ENCODE measurements at regions not wholly inside any gene's neighbourhood (a gene's known extent, or its start where the extent isn't known, plus 50 kb on each side); places are given as distances from the start of the nearest gene placed in this dataset.
"Not testable (repeated sequence)": the region's sequence is repeated elsewhere in the genome, so short reads cannot be mapped to it uniquely, and the experiment has no call there.

- H3K4me3 Mint-ChIP-seq: no peak overlapping the region
- no peaks in the 10 kb centered on the region for H3K36me3 Mint-ChIP-seq (ENCODE audit: low read depth)
- H3K9me3 Mint-ChIP-seq: no peaks in the 10 kb centered on the region
- no peaks in the 10 kb centered on the region for H3K27me3 Mint-ChIP-seq
- ATAC-seq (replicated peaks): no peak
- no peaks in the 10 kb centered on the region for H3K4me1 Mint-ChIP-seq
- no peak overlapping the region for H3K27ac Mint-ChIP-seq
Observed at GRCh38 chr4:103445377-103445776, 247.2 kb upstream of the CENPE start.

GRCh38 chr4:103443324-103443723, 245.2 kb upstream of the CENPE start:
- Mint-ChIP-seq H3K36me3 (ENCODE audit: low read depth) (no peaks in the 10 kb centered on the region), H3K27me3 (no peaks in the 10 kb centered on the region), H3K27ac (no peak overlapping the region), H3K4me3 (no peak overlapping the region), H3K9me3 (no peaks in the 10 kb centered on the region), H3K4me1 (no peaks in the 10 kb centered on the region)
- no peak for ATAC-seq (replicated peaks)

DNA sequence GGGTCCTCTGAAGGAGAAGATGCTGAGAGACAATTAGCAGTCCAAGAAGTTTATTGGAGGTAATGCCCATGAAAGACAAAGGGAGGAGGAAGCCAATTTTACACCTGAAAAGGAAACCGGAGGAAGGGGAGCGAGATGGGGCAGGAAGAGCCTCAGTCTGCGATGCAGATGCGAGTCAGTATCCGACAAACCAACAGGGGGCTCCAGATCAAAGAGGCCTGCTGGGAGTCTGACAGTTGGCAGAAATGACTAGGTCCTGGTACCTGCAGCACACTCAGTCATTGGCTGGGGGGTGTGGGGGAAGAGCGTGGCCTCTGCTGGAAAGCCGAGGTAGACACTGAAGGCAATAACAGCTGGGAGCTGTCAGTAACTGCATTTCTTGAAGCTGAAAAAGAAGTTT, 231.1 kb upstream of the CENPE start:
- Mint-ChIP-seq H3K27me3 (no peaks in the 10 kb centered on the region), H3K36me3 (ENCODE audit: low read depth) (no peaks in the 10 kb centered on the region), H3K27ac (no peak overlapping the region), H3K4me3 (no peak overlapping the region), H3K4me1 (no peaks in the 10 kb centered on the region), H3K9me3 (peaks cover 4% of the 10 kb centered on the region)
- no peak for ATAC-seq (replicated peaks)

DNA sequence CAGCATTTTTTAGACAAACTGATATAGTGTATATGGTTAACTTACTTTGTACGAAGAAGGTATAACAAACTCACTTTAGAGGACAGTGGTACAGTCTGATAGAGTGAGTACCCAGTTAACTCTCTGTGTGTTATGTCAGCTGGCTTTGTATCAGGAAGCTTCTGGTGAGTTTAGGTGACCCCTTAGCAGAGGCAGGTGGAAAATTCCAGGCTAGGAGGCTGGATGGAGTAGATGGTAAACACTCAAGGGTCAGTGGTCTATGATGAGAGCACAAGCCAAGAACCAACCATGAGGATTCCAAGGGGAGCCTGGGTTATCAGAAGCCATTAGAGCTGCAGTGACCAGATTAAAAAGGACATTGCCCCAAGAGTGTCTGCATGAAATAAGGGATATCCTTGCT, 227.3 kb upstream of the CENPE start:
- no peaks in the 10 kb centered on the region for H3K4me1 Mint-ChIP-seq
- H3K9me3 Mint-ChIP-seq: peaks cover 6% of the 10 kb centered on the region
- ATAC-seq (replicated peaks): no peak
- no peaks in the 10 kb centered on the region for H3K27me3 Mint-ChIP-seq
- H3K4me3 Mint-ChIP-seq: no peak overlapping the region
- no peaks in the 10 kb centered on the region for H3K36me3 Mint-ChIP-seq (ENCODE audit: low read depth)
- no peak overlapping the region for H3K27ac Mint-ChIP-seq

DNA sequence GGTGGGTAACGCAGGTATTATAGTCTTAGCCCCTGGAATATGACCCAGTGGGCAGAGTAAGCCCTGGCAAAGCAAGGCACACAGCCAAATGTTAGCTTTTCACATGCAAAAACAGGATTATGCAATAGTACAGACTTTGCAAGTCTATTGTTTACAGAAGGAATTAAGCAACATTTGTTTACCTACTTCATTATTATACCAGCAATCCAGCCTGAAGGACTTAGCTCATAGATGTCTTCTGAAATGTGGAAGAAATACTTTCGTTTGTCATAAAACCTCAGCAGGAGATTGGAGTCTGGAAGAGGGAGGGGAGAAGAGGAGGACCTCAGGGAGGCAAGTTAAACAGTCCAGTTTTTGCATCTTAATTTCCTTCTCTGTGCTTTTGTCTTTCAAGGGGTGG, 226.7 kb upstream of the CENPE start:
- H3K27me3 Mint-ChIP-seq: no peaks in the 10 kb centered on the region
- H3K4me1 Mint-ChIP-seq: no peaks in the 10 kb centered on the region
- ATAC-seq (replicated peaks): no peak

GRCh38 chr4:103423261-103423660, 225.1 kb upstream of the CENPE start:
- H3K27ac Mint-ChIP-seq: no peak overlapping the region
- no peaks in the 10 kb centered on the region for H3K4me1 Mint-ChIP-seq
- H3K4me3 Mint-ChIP-seq: no peak overlapping the region
- H3K9me3 Mint-ChIP-seq: peaks cover 3% of the 10 kb centered on the region
- H3K36me3 Mint-ChIP-seq (ENCODE audit: low read depth): no peaks in the 10 kb centered on the region
- ATAC-seq (replicated peaks): no peak
- no peaks in the 10 kb centered on the region for H3K27me3 Mint-ChIP-seq

More for the DNA sequence above, 226.7 kb upstream of the CENPE start:
- Mint-ChIP-seq H3K4me3 (no peak overlapping the region), H3K9me3 (peaks cover 7% of the 10 kb centered on the region), H3K27ac (no peak overlapping the region), H3K36me3 (ENCODE audit: low read depth) (no peaks in the 10 kb centered on the region)

DNA sequence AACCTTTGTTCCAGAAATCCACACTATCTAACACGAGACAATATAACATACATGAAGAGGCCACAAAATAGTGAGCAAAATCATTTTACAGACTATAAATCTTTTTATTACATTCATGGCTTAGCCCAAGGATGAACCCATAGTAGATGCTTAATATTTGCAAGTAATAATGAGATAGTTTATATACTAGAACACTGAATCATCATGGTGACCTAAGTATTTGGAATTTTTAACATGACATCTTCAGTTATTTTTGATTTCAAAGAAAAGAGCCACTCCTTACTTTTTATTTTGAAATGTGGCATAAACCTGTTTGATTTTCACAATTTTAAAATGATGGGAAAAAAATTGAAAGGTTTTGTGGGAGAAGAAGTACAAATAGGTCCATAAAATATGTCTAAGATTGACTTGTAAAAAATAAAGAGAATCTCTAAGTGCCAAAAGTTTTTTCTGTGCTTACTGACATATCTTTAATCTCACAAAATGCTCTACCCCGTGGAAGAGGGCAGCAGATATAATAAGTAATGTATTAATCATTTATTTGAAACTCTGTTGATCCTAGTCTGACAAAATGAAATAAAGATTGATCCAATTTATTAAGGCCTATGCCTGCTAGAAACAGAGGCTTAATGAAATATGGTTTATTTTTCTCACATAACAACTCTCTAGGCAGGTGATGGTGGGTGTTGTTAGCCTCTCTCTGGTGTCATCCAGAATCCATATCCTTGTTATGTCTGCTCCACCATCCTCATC, 224.5 kb upstream of the CENPE start:
- Mint-ChIP-seq H3K9me3 (peaks cover 3% of the 10 kb centered on the region), H3K27ac (no peak overlapping the region), H3K4me1 (no peaks in the 10 kb centered on the region), H3K27me3 (no peaks in the 10 kb centered on the region), H3K36me3 (ENCODE audit: low read depth) (no peaks in the 10 kb centered on the region), H3K4me3 (no peak overlapping the region)
- ATAC-seq (replicated peaks): no peak

GRCh38 chr4:103415801-103416200, 217.7 kb upstream of the CENPE start:
- ATAC-seq (replicated peaks): no peak
- Mint-ChIP-seq H3K4me3 (no peak overlapping the region), H3K27ac (no peak overlapping the region), H3K4me1 (no peaks in the 10 kb centered on the region), H3K27me3 (peaks cover 6% of the 10 kb centered on the region), H3K36me3 (ENCODE audit: low read depth) (no peaks in the 10 kb centered on the region), H3K9me3 (peaks cover 10% of the 10 kb centered on the region)

DNA sequence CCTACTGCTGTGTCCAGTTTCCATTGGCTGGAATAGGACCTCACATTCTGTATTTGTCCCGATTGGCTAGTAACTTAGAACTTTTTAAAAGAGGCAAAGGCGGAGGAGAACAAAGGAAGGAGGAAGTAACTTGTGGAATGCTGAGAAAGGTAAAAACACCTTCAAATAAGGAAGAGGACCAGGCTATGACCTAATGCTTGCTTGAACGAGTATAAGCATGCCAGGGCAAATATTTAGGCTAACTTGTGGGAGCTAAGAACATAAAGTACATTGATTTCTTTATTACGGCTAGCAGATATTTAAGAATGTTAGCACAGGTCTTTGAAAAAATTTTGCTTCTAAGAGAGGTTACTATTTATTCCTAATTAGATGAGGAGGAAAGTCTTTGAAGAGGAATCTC, 214.5 kb upstream of the CENPE start:
- not testable (repeated sequence) for H3K27ac Mint-ChIP-seq; H3K4me1 Mint-ChIP-seq; H3K36me3 Mint-ChIP-seq (ENCODE audit: low read depth); H3K27me3 Mint-ChIP-seq; H3K9me3 Mint-ChIP-seq; H3K4me3 Mint-ChIP-seq; ATAC-seq (replicated peaks)

DNA sequence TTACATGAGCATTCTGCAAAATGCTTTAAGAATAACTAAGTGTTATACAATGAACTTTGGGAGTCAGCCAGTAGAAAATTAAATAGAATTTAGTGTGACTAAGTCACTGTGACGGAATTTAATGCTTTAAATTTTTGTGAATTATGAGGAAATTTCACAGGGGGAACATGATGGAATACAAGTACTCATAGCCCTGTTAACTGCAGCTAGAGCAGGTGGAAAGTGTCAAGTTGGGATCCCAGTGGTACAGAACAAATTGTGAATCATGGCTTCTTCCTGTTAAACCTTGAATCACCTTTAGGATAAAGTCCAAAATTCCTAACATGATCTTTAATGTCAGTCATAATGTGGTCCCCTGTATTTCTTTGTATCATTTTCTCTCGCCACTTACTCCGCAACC, 212.2 kb upstream of the CENPE start:
- Mint-ChIP-seq H3K27me3 (peaks cover 6% of the 10 kb centered on the region), H3K4me1 (no peaks in the 10 kb centered on the region), H3K4me3 (no peak overlapping the region), H3K9me3 (peaks cover 3% of the 10 kb centered on the region), H3K27ac (no peak overlapping the region), H3K36me3 (ENCODE audit: low read depth) (no peaks in the 10 kb centered on the region)
- ATAC-seq (replicated peaks): no peak

DNA sequence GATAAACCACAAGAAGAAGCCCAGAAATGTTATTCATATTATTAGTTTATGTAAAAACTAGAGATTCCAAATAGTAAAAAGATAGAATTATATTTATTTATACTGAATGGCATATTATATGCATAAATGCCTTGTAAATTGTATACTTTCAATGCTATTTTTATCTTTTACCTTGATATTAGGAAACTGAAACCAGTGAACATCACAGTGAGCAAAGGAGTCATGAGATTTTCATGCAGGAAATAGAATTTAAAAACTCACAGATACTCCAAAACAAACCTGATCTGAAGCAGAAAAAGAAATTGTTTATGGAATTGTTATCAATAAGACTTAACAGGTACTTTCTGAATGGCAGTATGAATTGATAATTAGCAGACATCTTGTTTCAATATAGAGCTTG, 207.3 kb upstream of the CENPE start:
- Mint-ChIP-seq H3K4me3 (no peak overlapping the region), H3K9me3 (no peaks in the 10 kb centered on the region), H3K27me3 (peaks cover 4% of the 10 kb centered on the region), H3K27ac (no peak overlapping the region), H3K4me1 (no peaks in the 10 kb centered on the region), H3K36me3 (ENCODE audit: low read depth) (no peaks in the 10 kb centered on the region)
- no peak for ATAC-seq (replicated peaks)

DNA sequence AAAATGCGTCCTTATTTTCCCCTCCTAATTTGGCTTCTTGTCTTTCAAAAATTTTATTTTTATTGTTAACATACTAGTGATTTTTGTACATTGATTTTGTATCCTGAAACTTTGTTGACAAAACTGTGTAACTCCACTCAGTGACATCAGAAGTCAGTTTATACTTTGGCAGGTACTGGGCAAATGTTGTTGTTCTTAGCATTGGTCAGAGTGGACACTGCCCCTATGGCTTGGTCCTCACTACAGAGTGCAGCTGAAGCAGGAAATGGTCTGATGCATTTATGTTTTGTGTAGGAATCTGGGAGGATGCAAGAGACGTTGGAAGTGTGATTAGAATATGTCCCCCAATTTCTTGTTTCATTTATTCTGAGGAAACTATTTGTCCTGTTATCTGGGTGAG, 205.5 kb upstream of the CENPE start:
- Mint-ChIP-seq H3K9me3 (no peaks in the 10 kb centered on the region), H3K4me3 (no peak overlapping the region), H3K4me1 (no peaks in the 10 kb centered on the region), H3K36me3 (ENCODE audit: low read depth) (no peaks in the 10 kb centered on the region), H3K27me3 (peaks cover 4% of the 10 kb centered on the region), H3K27ac (no peak overlapping the region)
- ATAC-seq (replicated peaks): no peak

- Mint-ChIP-seq H3K27me3 (peaks cover 4% of the 10 kb centered on the region), H3K4me1 (no peaks in the 10 kb centered on the region), H3K27ac (no peak overlapping the region), H3K36me3 (ENCODE audit: low read depth) (no peaks in the 10 kb centered on the region), H3K9me3 (no peaks in the 10 kb centered on the region), H3K4me3 (no peak overlapping the region)
- no peak for ATAC-seq (replicated peaks)
Observed at GRCh38 chr4:103402198-103402597, 204.1 kb upstream of the CENPE start.

GRCh38 chr4:103400405-103400804, 202.3 kb upstream of the CENPE start:
- Mint-ChIP-seq H3K27ac (no peak overlapping the region), H3K4me3 (no peak overlapping the region), H3K9me3 (no peaks in the 10 kb centered on the region), H3K27me3 (peaks cover 4% of the 10 kb centered on the region), H3K4me1 (no peaks in the 10 kb centered on the region), H3K36me3 (ENCODE audit: low read depth) (no peaks in the 10 kb centered on the region)
- no peak for ATAC-seq (replicated peaks)

DNA sequence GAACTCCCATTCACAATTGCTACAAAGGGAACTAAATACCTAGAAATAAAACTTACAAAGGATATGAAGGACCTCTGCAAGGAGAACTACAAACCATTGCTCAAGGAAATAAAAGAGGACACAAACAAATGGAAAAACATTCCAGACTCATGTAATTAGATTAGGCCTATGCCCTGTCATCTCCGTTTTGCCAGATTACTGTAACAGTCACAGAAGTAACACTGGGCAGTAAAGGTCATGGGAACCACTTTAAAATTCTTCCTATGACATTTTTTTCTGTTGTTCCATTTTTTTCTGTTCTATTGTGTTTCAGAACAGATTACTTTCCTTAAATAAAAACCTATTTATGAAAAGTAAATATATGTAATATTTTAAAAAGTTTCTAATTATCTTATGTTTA, 199.4 kb upstream of the CENPE start:
- Mint-ChIP-seq H3K27ac (no peak overlapping the region), H3K9me3 (no peaks in the 10 kb centered on the region), H3K27me3 (no peaks in the 10 kb centered on the region), H3K4me1 (no peaks in the 10 kb centered on the region), H3K4me3 (no peak overlapping the region), H3K36me3 (ENCODE audit: low read depth) (no peaks in the 10 kb centered on the region)
- no peak for ATAC-seq (replicated peaks)

- not testable (repeated sequence) for H3K27me3 Mint-ChIP-seq; ATAC-seq (replicated peaks); H3K27ac Mint-ChIP-seq; H3K4me3 Mint-ChIP-seq; H3K36me3 Mint-ChIP-seq (ENCODE audit: low read depth); H3K9me3 Mint-ChIP-seq; H3K4me1 Mint-ChIP-seq
Observed at GRCh38 chr4:103387508-103388011, 189.4 kb upstream of the CENPE start.
